CD4-positive, alpha-beta memory T cell (primary cell): ENCODE measurements at regions not wholly inside any gene's neighbourhood (a gene's known extent, or its start where the extent isn't known, plus 50 kb on each side); places are given as distances from the start of the nearest gene placed in this dataset.
"Not testable (repeated sequence)": the region's sequence is repeated elsewhere in the genome, so short reads cannot be mapped to it uniquely, and the experiment has no call there.

Experiments
- CTCF ChIA-PET: fragments of 350-600 bp; sonication (Branson Sonifier 250); formaldehyde crosslinking; loops from one replicate; lab custom pipeline; 2021; ENCODE audit warnings: inconsistent platforms; ENCODE audit not compliant: partially characterized antibody; lab: Charles Lee
- POLR2A ChIA-PET: fragments of 350-600 bp; sonication (Branson Sonifier 250); formaldehyde crosslinking; loops from one replicate; lab custom pipeline; 2021; ENCODE audit not compliant: partially characterized antibody; lab: Charles Lee
- DNase-seq, 5 donors: peaks; one replicate each; pipeline versions ENCODE4 v3.0.0 to v3.0.0-alpha.2; 2020 to 2022; ENCODE audit warnings: mixed read lengths in 1 of 5
- H3K27ac ChIP-seq: one replicate; pipeline ENCODE4 v1.7.0; 2013; ENCODE audit warnings: low read depth, low read length
- H3K27me3 ChIP-seq: 2 replicates; pipeline ENCODE4 v1.7.0; 2013; ENCODE audit warnings: mild to moderate bottlenecking, low read length, moderate library complexity; ENCODE audit not compliant: insufficient read depth
- H3K36me3 ChIP-seq: 2 replicates; pipeline ENCODE4 v1.7.0; 2013; ENCODE audit warnings: mild to moderate bottlenecking, low read length, moderate library complexity; ENCODE audit not compliant: insufficient read depth
- H3K4me1 ChIP-seq: 2 replicates; pipeline ENCODE4 v1.7.0; 2013; ENCODE audit warnings: mild to moderate bottlenecking, low read length, moderate library complexity; ENCODE audit not compliant: insufficient read depth
- H3K4me3 ChIP-seq, 2 donors: one replicate each; pipeline ENCODE4 v1.7.0; 2013; ENCODE audit warnings: low read length in 2 of 2, mild to moderate bottlenecking in 1 of 2
- H3K9me3 ChIP-seq, 2 donors: one replicate each; pipeline ENCODE4 v1.7.0; 2013; ENCODE audit warnings: low read length in 2 of 2, control low read depth in 1 of 2; ENCODE audit not compliant: control insufficient read depth in 1 of 2
- H3K27ac Mint-ChIP-seq, 7 donors: one replicate each; pipeline ENCODE4 v1.8.0; 2020 to 2021; ENCODE audit warnings: mixed read lengths in 7 of 7, mild to moderate bottlenecking in 6 of 7, inconsistent platforms in 3 of 7, moderate library complexity in 3 of 7
- H3K27me3 Mint-ChIP-seq, 2 donors: one replicate each; pipeline ENCODE4 v1.8.0; 2020 to 2021; ENCODE audit warnings: mixed read lengths in 2 of 2
- H3K36me3 Mint-ChIP-seq, 2 donors: one replicate each; pipeline ENCODE4 v1.8.0; 2020 to 2021; ENCODE audit warnings: mixed read lengths in 2 of 2, inconsistent platforms in 1 of 2, mild to moderate bottlenecking in 1 of 2
- H3K4me1 Mint-ChIP-seq, 4 donors: one replicate each; pipeline ENCODE4 v1.8.0; 2020 to 2021; ENCODE audit warnings: mixed read lengths in 4 of 4, mild to moderate bottlenecking in 1 of 4
- H3K4me3 Mint-ChIP-seq, 8 donors: one replicate each; pipeline ENCODE4 v1.8.0; 2020 to 2021; ENCODE audit warnings: mixed read lengths in 8 of 8, mild to moderate bottlenecking in 7 of 8, moderate library complexity in 6 of 8, inconsistent platforms in 3 of 8
- H3K9me3 Mint-ChIP-seq, 8 donors: one replicate each; pipeline ENCODE4 v1.8.0; 2020 to 2021; ENCODE audit warnings: mixed read lengths in 8 of 8, mild to moderate bottlenecking in 5 of 8, inconsistent platforms in 3 of 8, moderate library complexity in 1 of 8
- intact Hi-C: fragments of 100-400 bp; cut with micrococcal nuclease; formaldehyde crosslinking; loops from one replicate; pipeline ENCODE4 v1.15.1; 2023

DNA sequence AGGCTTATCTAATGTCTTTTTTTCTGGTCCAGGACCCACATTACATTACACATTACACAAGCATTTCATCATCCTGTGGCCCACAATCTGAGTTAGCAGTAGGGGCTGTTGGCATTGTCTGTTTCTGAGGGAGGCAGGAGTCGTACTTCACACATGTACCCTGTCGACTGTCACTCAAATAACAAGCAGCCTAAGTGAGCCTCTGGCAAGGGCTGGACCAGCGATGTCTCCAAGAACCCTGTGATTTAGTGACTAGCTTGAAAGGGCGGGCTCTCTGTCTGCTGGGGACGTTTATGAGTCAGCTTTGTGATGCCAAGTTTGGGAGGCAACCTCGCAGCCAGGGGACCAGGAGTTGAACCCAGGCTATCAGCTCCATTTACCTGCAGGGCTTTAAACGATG, 251.4 kb downstream of the HS3ST3B1 start:
- ChIA-PET POLR2A (no interaction called here), CTCF (interaction anchor here (3.4 kb wide), 1 partner anchor 251 kb away, joined by 18 read pairs; the partner anchor contains the start of gene HS3ST3B1)
- no peak overlapping the region for H3K4me3 Mint-ChIP-seq
- DNase-seq = no peak
- no peak overlapping the region for H3K27ac Mint-ChIP-seq
- Histone ChIP-seq H3K4me1 (no peaks in the 10 kb centered on the region), H3K27me3 (no peaks in the 10 kb centered on the region), H3K4me3 (no peak overlapping the region), H3K27ac (no peak overlapping the region), H3K36me3 (no peaks in the 10 kb centered on the region), H3K9me3 (no peaks in the 10 kb centered on the region)
- H3K36me3 Mint-ChIP-seq = no peaks in the 10 kb centered on the region
- H3K9me3 Mint-ChIP-seq = no peaks in the 10 kb centered on the region
- peaks cover 0 to 1% of the 10 kb centered on the region in 2 donors for H3K27me3 Mint-ChIP-seq
- H3K4me1 Mint-ChIP-seq = peaks cover 0 to 8% (median 1%) of the 10 kb centered on the region in 4 donors
- intact Hi-C loops = loop anchor here (5.0 kb wide), 1 partner anchor 250 kb away; the partner anchor contains the start of gene HS3ST3B1

DNA sequence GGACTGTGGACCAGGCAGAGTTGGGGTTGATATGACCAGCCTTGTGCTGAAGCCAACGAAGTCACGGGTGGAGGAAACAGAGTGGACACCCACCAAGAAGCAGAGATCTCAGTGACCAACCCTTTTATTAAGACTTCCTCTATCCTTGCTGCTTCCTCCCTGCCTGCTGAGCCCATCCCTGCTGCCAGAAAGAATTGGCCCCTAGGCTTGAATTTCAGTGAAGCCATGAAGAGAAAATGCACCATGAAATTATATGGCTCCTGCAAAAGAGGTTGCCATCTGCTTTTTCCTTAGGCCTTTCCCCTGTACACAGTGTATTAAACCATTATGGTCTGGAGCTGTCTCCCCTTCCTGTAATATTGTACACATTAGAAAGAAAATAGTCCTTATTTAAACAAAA, 246.7 kb downstream of the HS3ST3B1 start:
- H3K36me3 ChIP-seq = no peaks in the 10 kb centered on the region
- H3K4me3 ChIP-seq = no peak overlapping the region
- H3K4me3 Mint-ChIP-seq = no peak overlapping the region
- ChIA-PET CTCF (no interaction called here), POLR2A (no interaction called here)
- peaks cover 1 to 3% of the 10 kb centered on the region in 2 donors for H3K27me3 Mint-ChIP-seq
- H3K27me3 ChIP-seq = no peaks in the 10 kb centered on the region
- H3K27ac ChIP-seq = no peak overlapping the region
- no peaks in the 10 kb centered on the region for H3K36me3 Mint-ChIP-seq
- no peak for DNase-seq
- peaks cover 0 to 6% (median 0%) of the 10 kb centered on the region in 8 donors for H3K9me3 Mint-ChIP-seq
- intact Hi-C loops = no loop called here
- H3K27ac Mint-ChIP-seq = no peak overlapping the region
- no peaks in the 10 kb centered on the region for H3K4me1 ChIP-seq
- H3K4me1 Mint-ChIP-seq = peaks cover 0 to 9% (median 3%) of the 10 kb centered on the region in 4 donors
- no peaks in the 10 kb centered on the region for H3K9me3 ChIP-seq

DNA sequence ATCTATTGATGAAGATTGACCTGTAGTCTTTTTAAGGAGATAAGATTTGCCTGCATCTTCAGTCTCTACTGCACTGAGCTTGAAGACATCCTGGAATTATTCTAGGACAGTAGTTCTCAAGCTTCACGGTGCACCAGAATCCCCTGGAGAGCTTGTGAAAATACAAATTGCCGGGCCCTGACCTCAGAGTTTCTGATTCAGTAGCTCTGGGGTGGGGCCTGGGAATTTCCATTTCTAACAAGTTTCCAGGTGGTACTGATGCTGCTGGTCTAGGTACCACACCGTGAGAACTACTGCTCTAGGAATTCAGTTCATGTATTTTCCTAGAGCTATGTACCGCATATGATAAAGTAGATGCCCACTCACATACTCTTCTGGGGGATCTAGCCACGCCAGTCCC, 246.1 kb downstream of the HS3ST3B1 start:
- Mint-ChIP-seq H3K4me1 (peaks cover 0 to 9% (median 3%) of the 10 kb centered on the region in 4 donors), H3K27ac (no peak overlapping the region), H3K36me3 (no peaks in the 10 kb centered on the region), H3K4me3 (no peak overlapping the region), H3K9me3 (peaks cover 0 to 6% (median 0%) of the 10 kb centered on the region in 8 donors), H3K27me3 (peaks cover 1 to 3% of the 10 kb centered on the region in 2 donors)
- no peak overlapping the region for H3K4me3 ChIP-seq
- H3K9me3 ChIP-seq = no peaks in the 10 kb centered on the region
- ChIA-PET CTCF (interaction anchor here (0.6 kb wide), 1 partner anchor 210 kb away, joined by 3 read pairs; no protein-coding TSS in a partner anchor), POLR2A (no interaction called here)
- DNase-seq = no peak
- H3K27ac ChIP-seq = no peak overlapping the region
- no peaks in the 10 kb centered on the region for H3K4me1 ChIP-seq
- no peaks in the 10 kb centered on the region for H3K27me3 ChIP-seq
- intact Hi-C loops = no loop called here
- H3K36me3 ChIP-seq = no peaks in the 10 kb centered on the region

DNA sequence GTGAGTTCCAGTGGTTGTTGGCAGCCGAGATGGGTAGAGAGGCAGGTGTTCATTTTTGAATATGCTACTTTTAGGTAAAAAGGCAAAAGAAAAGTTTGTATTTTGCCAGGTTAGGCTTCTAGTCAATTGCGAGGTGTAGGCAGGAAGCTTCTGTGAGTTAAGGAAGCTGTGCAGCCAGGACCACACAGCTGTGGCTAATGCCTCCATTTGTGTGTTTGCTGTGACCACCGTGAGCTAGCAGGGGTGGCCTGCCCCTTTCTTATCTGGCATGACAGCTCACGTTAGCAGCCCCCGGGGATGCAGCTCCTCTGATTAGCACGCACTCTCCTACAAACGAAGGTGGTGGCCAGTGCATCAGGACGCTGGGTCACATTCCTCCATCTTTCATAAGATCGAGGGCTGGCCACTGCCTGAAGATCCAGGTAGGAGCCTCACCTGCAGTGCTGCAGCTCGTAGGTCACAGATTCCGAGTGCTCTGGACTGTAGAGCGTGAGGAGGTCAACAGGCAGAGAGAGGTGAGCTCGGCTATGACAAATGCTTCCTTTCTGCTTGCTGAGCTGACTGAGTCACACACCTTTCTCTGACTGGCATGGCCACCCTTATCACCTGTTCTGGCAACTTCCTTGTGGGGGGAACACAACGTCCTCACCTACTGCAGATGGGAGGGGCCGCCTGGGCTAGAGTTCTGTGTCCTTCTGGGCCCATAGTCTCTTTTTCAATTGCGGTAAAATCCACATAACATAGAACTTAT, 244.4 kb downstream of the HS3ST3B1 start:
- Mint-ChIP-seq H3K9me3 (peaks cover 0 to 6% (median 0%) of the 10 kb centered on the region in 8 donors), H3K4me3 (peak overlapping the region in 5 of 8 donors; percentile 24 to 63 (median 40)), H3K36me3 (no peaks in the 10 kb centered on the region), H3K27me3 (peaks cover 1 to 3% of the 10 kb centered on the region in 2 donors), H3K4me1 (peaks cover 0 to 9% (median 1%) of the 10 kb centered on the region in 4 donors), H3K27ac (peak overlapping the region in 1 of 7 donors; percentile 36)
- no peaks in the 10 kb centered on the region for H3K4me1 ChIP-seq
- H3K36me3 ChIP-seq = no peaks in the 10 kb centered on the region
- no peaks in the 10 kb centered on the region for H3K9me3 ChIP-seq
- ChIA-PET CTCF (interaction anchor here (0.9 kb wide), 1 partner anchor 9 kb away, joined by 5 read pairs; no protein-coding TSS in a partner anchor), POLR2A (interaction anchor here (0.6 kb wide), 2 partner anchors 148 to 1516 kb away, joined by 5 read pairs; no protein-coding TSS in a partner anchor)
- H3K27ac ChIP-seq = no peak overlapping the region
- H3K4me3 ChIP-seq = no peak overlapping the region
- DNase-seq = no peak
- intact Hi-C loops = no loop called here
- no peaks in the 10 kb centered on the region for H3K27me3 ChIP-seq

DNA sequence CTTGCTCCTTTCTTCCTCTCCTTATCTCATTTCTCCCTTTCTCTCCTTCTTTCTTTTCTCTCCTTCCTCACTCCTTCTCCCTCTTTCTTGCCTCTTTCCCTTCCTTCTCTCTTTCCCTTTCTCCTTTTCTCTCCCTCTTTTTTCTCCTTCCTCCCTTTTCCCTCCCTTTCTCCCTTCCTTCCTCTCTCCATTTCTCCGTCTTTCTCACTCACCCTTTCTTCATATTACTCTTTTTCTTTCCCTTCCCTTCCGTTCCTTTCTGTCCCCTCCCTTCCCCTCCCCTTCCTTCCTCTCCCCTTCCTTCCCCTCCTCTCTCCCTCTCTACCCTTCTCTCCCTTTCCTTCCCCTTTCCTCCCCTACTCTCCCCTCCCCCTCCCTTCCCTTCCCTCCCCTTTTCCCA, 240.8 kb downstream of the HS3ST3B1 start:
- H3K4me1 Mint-ChIP-seq = peaks cover 2 to 9% (median 5%) of the 10 kb centered on the region in 4 donors
- Histone ChIP-seq H3K4me1 (no peaks in the 10 kb centered on the region), H3K27me3 (no peaks in the 10 kb centered on the region), H3K36me3 (no peaks in the 10 kb centered on the region), H3K4me3 (no peak overlapping the region), H3K27ac (no peak overlapping the region), H3K9me3 (no peaks in the 10 kb centered on the region)
- peaks cover 0 to 8% (median under 1%) of the 10 kb centered on the region in 8 donors for H3K9me3 Mint-ChIP-seq
- ChIA-PET CTCF (no interaction called here), POLR2A (no interaction called here)
- peaks cover 0 to 5% of the 10 kb centered on the region in 2 donors for H3K27me3 Mint-ChIP-seq
- intact Hi-C loops = no loop called here
- no peak for DNase-seq
- no peaks in the 10 kb centered on the region for H3K36me3 Mint-ChIP-seq
- peak overlapping the region in 1 of 7 donors; percentile 89 for H3K27ac Mint-ChIP-seq
- H3K4me3 Mint-ChIP-seq = no peak overlapping the region

DNA sequence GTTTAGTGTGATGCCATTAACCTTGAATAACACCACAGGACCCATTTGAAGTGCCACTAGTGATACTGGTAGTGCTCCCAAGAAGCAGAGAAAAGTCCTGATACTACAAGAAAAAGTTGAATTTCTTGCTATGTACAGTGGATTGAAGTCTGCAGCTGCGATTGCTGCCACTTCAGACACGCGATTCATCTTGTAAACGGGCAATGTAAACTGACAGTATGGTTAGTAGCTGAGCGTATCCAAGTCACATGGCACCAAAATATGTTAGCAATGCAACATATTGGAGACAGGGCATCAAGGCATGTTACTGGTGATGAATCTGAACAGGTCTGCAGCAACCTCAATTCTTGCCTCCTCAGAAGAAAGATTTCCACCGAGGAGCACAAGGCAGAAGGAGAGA, 238.9 kb downstream of the HS3ST3B1 start:
- Mint-ChIP-seq H3K9me3 (peaks cover 0 to 8% (median 1%) of the 10 kb centered on the region in 8 donors), H3K4me3 (no peak overlapping the region), H3K4me1 (peaks cover 0 to 8% (median 1%) of the 10 kb centered on the region in 4 donors), H3K36me3 (no peaks in the 10 kb centered on the region), H3K27ac (no peak overlapping the region), H3K27me3 (peaks cover 0 to 3% of the 10 kb centered on the region in 2 donors)
- Histone ChIP-seq H3K9me3 (no peaks in the 10 kb centered on the region), H3K27ac (no peak overlapping the region), H3K36me3 (no peaks in the 10 kb centered on the region), H3K4me1 (no peaks in the 10 kb centered on the region), H3K27me3 (no peaks in the 10 kb centered on the region), H3K4me3 (no peak overlapping the region)
- intact Hi-C loops = no loop called here
- ChIA-PET CTCF (no interaction called here), POLR2A (no interaction called here)
- no peak for DNase-seq

DNA sequence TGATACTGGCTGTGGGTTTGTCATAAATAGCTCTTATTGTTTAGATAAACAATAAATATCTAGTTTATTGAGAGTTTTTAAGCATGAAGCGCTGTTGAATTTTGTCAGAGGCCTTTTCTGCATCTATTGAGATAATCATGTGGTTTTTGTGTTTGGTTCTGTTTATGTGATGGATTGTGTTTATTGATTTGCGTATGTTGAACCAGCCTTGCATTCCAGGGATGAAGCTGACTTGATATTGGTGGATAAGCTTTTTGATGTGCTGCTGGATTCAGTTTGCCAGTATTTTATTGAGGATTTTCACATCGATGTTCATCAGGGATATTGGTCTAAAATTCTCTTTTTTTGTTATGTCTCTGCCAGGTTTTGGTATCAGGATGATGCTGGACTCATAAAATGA, 231.4 kb downstream of the HS3ST3B1 start:
- H3K27ac Mint-ChIP-seq, H3K4me3 ChIP-seq, POLR2A ChIA-PET, intact Hi-C loops, H3K27me3 ChIP-seq, H3K4me1 Mint-ChIP-seq, H3K4me3 Mint-ChIP-seq, H3K27me3 Mint-ChIP-seq, H3K27ac ChIP-seq, H3K36me3 ChIP-seq, H3K4me1 ChIP-seq, H3K9me3 ChIP-seq, CTCF ChIA-PET, DNase-seq: not testable (repeated sequence)
- Mint-ChIP-seq H3K36me3 (peaks cover 18% of the 10 kb centered on the region in 2 donors), H3K9me3 (peaks cover 0 to 44% (median 33%) of the 10 kb centered on the region in 8 donors)
